ENCODE measurements at regions not wholly inside any gene's neighbourhood (a gene's known extent, or its start where the extent isn't known, plus 50 kb on each side); places are given as distances from the start of the nearest gene placed in this dataset.

DNA sequence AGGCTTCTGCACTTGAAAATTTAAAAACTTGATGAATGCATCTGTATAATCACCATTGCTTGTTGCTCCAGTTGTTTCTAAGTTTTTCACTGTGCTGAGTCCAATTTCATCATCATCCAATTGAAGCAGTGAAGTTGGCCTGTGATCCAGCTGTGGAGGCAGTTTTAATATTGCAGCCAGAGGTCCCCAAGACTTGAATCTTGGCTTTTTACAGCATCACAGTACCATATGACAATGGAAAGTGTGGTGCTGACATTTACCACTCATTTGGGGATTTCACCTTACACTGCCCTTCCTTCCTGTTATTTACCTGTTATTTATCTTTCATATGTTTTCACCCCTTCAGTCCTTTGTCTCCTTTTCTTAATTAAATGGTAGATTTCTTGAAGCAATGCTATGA, 76.2 kb upstream of the SPIN1 start:
- TF ChIP-seq POLR2AphosphoS5 (IDR thresholded peaks at IDR 0.05; ENCODE audit: low read depth): no peak
- TF ChIP-seq, protein P1, sequence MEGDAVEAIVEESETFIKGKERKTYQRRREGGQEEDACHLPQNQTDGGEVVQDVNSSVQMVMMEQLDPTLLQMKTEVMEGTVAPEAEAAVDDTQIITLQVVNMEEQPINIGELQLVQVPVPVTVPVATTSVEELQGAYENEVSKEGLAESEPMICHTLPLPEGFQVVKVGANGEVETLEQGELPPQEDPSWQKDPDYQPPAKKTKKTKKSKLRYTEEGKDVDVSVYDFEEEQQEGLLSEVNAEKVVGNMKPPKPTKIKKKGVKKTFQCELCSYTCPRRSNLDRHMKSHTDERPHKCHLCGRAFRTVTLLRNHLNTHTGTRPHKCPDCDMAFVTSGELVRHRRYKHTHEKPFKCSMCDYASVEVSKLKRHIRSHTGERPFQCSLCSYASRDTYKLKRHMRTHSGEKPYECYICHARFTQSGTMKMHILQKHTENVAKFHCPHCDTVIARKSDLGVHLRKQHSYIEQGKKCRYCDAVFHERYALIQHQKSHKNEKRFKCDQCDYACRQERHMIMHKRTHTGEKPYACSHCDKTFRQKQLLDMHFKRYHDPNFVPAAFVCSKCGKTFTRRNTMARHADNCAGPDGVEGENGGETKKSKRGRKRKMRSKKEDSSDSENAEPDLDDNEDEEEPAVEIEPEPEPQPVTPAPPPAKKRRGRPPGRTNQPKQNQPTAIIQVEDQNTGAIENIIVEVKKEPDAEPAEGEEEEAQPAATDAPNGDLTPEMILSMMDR (conservative IDR thresholded peaks at IDR 0.05; ENCODE audit: low read depth in 2 of 2): no peak
- TF ChIP-seq, protein P2, sequence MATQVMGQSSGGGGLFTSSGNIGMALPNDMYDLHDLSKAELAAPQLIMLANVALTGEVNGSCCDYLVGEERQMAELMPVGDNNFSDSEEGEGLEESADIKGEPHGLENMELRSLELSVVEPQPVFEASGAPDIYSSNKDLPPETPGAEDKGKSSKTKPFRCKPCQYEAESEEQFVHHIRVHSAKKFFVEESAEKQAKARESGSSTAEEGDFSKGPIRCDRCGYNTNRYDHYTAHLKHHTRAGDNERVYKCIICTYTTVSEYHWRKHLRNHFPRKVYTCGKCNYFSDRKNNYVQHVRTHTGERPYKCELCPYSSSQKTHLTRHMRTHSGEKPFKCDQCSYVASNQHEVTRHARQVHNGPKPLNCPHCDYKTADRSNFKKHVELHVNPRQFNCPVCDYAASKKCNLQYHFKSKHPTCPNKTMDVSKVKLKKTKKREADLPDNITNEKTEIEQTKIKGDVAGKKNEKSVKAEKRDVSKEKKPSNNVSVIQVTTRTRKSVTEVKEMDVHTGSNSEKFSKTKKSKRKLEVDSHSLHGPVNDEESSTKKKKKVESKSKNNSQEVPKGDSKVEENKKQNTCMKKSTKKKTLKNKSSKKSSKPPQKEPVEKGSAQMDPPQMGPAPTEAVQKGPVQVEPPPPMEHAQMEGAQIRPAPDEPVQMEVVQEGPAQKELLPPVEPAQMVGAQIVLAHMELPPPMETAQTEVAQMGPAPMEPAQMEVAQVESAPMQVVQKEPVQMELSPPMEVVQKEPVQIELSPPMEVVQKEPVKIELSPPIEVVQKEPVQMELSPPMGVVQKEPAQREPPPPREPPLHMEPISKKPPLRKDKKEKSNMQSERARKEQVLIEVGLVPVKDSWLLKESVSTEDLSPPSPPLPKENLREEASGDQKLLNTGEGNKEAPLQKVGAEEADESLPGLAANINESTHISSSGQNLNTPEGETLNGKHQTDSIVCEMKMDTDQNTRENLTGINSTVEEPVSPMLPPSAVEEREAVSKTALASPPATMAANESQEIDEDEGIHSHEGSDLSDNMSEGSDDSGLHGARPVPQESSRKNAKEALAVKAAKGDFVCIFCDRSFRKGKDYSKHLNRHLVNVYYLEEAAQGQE (IDR thresholded peaks at IDR 0.05; ENCODE audit: unreplicated experiment): no peak
- no peak for TF ChIP-seq EZH2phosphoT487 (IDR thresholded peaks at IDR 0.05; ENCODE audit: unreplicated experiment)
- no peak for TF ChIP-seq STAT1 (IDR thresholded peaks at IDR 0.05; ENCODE audit: unreplicated experiment)
- no peak for TF ChIP-seq EZH2 (IDR thresholded peaks at IDR 0.05; ENCODE audit: low read depth, unreplicated experiment)
- TF ChIP-seq CREB1 (CRISPR knock-in tag; IDR thresholded peaks at IDR 0.05; ENCODE audit: low read depth): no peak
- no peak for TF ChIP-seq NANOG (IDR thresholded peaks at IDR 0.05; ENCODE audit: borderline replicate concordance)
- TF ChIP-seq ZNF331 (CRISPR knock-in tag; IDR thresholded peaks at IDR 0.05; ENCODE audit: low read depth): no peak
- no peak for TF ChIP-seq JUNB (IDR thresholded peaks at IDR 0.05; ENCODE audit: unreplicated experiment)

Data from GM23338 (cell line).